ENCODE measurements at regions not wholly inside any gene's neighbourhood (a gene's known extent, or its start where the extent isn't known, plus 50 kb on each side); places are given as distances from the start of the nearest gene placed in this dataset.

DNA sequence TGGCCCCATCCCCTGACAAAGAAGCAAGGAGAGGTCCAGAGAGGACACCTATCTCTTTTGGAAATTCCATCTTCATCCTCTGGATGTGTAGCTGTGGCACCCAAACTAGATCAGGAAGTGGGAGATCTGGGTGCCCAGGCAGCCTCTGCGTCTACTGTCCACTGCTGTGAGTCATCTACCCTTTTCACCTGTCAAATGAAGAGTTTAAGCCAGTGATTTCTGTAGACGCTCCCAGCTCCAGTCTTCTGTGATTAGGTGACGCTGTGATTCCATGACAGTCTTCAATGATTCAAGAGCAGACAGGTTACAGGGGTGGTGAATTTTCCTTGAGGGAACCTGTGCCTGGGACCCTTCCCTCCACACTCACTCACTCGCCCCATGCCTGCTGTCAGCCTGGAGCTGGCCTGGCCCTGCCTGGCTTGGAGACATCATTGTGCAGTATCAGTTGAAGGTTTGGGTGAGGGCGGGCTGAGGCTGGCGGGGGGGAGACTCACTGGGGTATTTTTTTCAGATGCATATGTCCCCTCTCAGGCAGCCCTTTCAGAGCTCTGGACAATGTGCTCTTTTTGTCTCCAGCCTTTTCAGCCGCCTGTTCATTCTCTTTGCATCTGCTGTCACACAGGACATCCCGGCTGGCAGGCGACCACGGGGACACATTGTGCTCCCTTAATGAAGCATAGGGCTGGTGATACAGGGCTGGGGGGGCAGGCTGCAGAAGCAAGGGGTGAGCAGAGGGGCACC, 56.8 kb upstream of the PARP11 start:
- peak in 4 of 56 donors; percentile 2 to 11 (median 4) for DNase-seq

DNA sequence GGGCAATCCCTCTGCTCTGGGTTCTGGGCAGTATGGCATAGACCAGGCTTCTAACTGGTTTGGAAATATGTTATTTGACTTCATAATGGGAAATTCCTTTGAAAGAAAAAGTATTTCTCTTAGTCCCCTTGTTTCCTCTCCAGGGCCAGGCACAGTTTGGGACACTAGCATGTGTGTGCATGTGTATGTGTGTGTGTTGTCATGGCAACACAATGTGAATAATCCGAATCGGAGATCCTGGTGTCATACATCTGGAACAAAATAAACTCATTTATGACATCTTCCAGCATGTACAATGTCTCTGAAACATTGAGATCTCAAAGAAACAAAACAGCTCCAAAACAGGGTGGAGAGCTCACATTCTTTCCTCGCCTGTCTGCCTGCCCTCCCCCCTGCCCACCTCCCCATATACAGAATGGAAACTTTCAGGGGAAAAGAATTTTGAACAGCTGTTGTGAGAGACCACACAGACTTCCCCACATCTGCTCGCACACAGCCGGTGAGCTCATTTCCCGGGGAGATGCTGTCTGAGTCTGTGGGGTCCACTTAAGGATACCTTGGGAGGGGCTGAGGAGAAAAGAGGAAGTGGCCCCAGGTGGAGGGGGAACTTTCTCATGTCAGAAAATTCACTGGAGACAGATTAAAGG, 55.5 kb upstream of the PARP11 start:
- DNase-seq, result no peak

DNA sequence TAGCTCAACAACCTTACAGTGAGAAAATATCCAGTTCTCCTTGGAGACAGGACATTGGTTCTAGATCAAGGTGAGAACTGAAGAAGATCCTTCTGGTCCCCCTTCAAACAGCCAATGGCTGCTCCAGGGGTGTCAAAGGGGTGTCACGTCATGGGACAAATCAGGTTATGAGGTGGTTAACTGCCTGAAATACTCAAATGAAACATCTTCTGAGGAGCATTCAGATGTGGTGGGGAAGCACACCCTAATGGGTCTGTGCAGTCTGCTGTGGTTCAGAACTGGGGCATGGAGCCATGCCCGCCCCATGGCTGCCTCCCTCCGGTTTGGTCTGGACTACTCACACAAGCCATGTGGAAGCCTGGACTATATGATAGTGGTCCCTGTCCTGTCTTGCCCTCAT, 52.4 kb upstream of the PARP11 start:
- no peak for DNase-seq

DNA sequence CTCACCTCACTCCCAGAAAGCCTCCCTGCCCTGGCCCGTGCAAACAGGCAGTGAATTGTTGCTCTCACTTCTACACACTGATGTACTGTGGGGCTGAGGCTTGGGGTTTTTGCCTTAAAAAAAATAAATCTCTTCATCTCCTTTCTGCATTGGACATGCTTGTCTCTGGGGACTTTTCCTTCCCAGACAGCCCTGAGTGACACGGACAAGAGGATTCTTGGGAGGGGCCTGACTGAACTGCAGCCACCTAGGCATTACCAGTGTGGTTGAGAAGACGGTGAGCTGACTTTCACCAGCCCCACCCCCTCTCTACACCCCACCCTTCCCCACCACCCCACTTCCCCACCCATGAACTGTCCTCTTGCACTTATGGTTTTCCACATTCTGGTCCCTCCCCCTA, 51.6 kb upstream of the PARP11 start:
- no peak for DNase-seq

DNA sequence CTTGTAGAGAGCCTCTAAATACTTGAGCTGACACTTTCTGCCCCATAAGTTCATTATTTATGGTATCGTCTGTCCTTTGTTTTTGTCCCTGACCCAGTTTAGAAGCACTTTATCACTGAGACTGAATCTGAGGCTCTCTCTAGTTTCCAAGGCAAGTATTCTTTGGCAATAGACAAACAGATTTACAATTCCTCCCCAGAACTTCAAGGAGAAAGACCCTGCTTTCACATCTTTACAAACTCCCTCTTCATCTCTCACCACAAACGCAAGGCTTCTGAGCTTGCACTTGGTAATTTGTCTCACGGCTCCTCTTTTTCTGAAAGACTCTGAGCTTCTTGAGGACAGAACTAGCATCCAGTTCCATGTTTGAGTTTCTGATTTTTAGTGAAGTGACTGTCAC, 49.8 kb upstream of the PARP11 start:
- DNase-seq, result no peak

Measured in nucleus accumbens (tissue), 56 donors.